HG02973 (cell line): ENCODE measurements at regions not wholly inside any gene's neighbourhood (a gene's known extent, or its start where the extent isn't known, plus 50 kb on each side); places are given as distances from the start of the nearest gene placed in this dataset.
"Not testable (repeated sequence)": the region's sequence is repeated elsewhere in the genome, so short reads cannot be mapped to it uniquely, and the experiment has no call there.

ENCODE experiments used
- ATAC-seq: cut with Tn5 transposase; IDR thresholded peaks from one replicate; pipeline ENCODE4 v1.9.1; 2021; ENCODE audit warnings: moderate library complexity; ENCODE audit not compliant: unreplicated experiment

- peak; percentile 100 for ATAC-seq
Observed at GRCh38 chr1:223992456-223993246, 121.3 kb upstream of the FBXO28 start.

DNA sequence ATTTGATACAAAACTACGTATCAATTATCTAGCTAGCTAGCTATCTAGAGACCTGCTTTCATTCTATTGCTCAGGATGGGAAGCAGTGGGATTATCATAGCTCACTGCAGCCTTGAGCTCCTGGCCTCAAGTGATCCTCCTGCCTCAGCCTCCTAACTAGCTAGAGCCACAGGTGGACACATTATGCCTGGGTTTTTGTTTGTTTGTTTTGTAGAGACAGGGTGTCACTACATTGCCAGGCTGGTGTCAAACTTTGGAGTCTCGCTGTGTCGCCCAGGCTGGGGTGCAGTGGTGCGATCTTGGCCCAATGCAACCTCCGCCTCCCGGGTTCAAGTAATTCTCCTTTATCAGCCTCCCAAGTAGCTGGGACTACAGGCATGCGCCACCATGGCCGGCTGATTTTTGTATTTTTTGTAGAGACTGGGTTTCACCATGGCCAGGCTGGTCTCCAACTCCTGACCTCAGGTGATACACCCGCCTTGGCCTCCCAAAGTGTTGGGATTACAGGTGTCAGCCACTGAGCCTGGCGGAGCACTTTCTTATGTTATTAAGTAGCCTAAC lies 122.5 kb upstream of the FBXO28 start:
- ATAC-seq = not testable (repeated sequence)

- not testable (repeated sequence) for ATAC-seq
Observed at GRCh38 chr1:223961985-223962384, 116.2 kb upstream of the TP53BP2 start.

GRCh38 chr1:223952801-223953200 lies 107.1 kb upstream of the TP53BP2 start:
- not testable (repeated sequence) for ATAC-seq

- not testable (repeated sequence) for ATAC-seq
Observed at GRCh38 chr1:223951551-223951950, 105.8 kb upstream of the TP53BP2 start.

GRCh38 chr1:223949944-223950343 lies 104.2 kb upstream of the TP53BP2 start:
- ATAC-seq = not testable (repeated sequence)

- not testable (repeated sequence) for ATAC-seq
Observed at GRCh38 chr1:223948041-223948440, 102.3 kb upstream of the TP53BP2 start.

DNA sequence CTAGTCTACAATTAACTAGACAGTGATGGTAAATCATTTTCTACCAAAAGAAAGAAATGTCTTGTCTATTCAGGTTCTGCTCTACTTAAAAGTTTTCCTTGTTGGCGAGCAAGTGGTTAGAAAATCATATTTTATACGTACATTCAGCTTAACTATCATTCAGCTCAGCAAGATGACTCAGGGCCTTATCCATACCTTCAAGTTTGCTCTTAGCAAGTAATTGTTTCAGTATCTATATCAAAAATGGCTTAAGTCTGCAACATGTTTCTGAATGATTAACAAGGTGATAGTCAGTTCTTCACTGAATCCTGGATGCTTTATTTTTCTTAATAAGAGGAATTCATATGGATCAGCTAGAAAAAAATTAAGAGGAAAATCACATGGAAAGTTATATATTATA lies 90.8 kb upstream of the TP53BP2 start:
- ATAC-seq = not testable (repeated sequence)

DNA sequence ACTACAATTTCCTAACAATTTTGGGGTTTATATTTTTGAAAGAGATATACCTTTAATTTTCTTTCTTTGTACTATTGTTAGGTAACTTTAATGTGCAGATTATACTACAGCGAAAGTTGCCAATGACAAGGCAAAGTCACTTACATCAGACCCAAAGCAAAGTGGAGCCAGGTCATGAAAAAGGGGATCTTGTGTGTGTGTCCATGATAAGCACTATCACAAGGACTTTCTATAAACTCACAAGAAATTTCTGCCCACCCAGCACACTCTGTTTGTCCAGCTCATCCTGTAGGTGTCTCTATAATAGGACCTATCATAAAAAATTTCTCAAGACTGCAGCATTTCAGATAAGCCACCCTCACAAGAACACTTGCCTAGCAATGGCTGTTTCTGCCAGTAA lies 85.7 kb upstream of the TP53BP2 start:
- ATAC-seq = not testable (repeated sequence)

DNA sequence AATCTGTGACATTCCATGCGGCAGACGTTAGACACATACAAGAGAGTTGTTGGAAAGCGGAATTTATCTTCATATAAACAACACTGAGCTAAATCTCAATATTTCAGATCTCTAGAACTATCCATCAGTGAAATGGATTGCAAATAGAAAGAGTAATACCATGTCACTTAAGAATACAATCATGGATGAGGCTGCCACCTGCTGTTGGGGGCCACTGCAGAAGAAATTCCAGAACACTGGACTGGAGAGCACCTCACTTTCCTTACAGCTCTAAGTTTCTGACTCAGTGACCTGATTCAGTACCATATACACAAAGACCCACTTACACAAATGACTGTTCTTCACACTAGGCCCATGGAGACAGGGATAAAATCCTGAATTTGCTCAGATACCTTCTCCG lies 75.1 kb upstream of the TP53BP2 start:
- not testable (repeated sequence) for ATAC-seq

- ATAC-seq = not testable (repeated sequence)
Observed at GRCh38 chr1:223915476-223915875, 69.7 kb upstream of the TP53BP2 start.

- not testable (repeated sequence) for ATAC-seq
Observed at GRCh38 chr1:223913715-223914114, 68.0 kb upstream of the TP53BP2 start.

DNA sequence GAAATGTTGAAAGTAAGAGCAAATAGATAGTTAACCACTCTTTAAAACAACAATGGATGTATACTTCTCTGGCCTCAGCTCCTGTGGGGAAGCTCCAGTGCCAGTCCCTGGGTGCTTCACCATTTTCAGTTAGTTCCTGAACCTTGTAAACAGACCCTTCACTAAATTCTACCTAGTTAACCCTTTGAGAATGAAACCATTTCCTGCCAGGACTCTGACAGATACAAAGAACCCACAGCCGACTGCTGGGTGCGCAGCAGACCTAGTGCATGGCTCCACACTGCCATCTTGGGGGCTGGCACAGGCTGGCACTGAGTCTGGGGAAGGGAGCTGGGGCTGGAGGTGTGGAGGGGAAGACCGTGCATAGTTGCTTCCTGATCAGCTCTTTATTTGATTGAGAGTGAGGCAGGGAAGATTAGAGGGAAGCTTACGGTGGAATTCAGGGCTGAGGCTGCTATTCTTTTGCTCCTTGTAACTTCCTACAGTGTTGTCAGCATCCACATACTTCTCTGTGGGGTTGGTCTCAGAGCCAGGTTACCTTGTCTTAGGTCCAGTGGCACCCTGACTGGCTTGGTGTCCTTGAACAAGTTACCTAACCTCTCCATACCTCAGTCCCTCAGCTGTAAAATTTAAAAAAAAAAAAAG lies 62.3 kb upstream of the TP53BP2 start:
- ATAC-seq = not testable (repeated sequence)

DNA sequence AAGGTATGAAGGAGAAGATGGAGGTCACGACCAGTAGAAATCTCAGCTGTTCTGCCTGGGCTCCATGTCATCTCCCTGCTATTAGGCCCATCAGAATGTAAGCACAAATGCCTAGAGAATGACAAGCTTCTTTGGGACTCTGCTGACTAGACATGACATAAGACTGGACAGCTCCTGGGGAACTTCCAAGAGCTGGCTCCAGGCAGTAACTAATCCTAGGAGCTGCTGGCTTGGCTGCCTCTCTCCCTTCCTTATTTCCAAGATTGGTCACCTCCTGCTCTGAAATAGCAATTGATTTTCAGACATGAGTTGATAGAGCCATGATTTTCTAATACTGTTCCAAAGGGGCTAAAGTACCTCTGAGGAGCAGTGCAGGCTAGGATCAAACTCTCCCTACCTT lies 57.5 kb upstream of the TP53BP2 start:
- ATAC-seq = not testable (repeated sequence)

DNA sequence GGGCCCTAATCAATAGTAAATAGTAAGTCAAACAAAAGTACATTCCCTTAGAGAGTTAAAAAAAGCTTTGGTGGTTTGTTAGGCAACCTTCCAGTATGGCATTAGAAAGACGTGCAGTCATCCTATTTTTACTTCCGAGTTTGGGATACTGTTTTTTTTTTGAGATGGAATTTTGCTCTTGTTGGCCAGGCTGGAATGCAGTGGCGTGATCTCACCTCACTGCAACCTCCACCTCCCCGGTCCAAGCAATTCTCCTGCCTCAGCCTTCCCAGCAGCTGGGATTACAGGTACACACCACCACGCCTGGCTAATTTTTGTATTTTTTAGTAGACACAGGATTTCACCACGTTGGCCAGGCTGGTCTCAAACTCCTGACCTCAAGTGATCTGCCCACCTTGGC lies 54.0 kb upstream of the TP53BP2 start:
- not testable (repeated sequence) for ATAC-seq

DNA sequence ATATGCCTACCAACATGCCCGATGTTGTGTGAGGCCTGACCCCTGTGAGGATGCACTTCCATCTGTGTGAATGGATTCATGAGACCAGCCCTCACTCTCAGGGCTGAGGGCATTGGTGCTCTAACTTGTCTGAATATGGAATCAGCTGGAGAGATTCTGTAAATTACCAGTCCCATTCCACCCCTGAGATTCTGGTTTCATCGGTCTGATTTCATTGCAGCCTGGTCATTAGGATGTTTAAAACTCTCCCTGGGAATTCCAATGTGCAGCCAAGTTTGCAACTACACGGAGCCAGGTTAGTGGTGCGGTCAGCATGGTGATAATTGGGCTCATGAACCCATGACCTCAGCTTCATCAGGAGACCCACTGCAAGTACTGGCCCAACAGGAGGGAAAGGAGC lies 51.4 kb upstream of the TP53BP2 start:
- not testable (repeated sequence) for ATAC-seq

GRCh38 chr1:223895950-223896349 lies 50.2 kb upstream of the TP53BP2 start:
- not testable (repeated sequence) for ATAC-seq
